Fibroblast of peridontal ligament (primary cell): ENCODE measurements at regions not wholly inside any gene's neighbourhood (a gene's known extent, or its start where the extent isn't known, plus 50 kb on each side); places are given as distances from the start of the nearest gene placed in this dataset.
"Not testable (repeated sequence)": the region's sequence is repeated elsewhere in the genome, so short reads cannot be mapped to it uniquely, and the experiment has no call there.

Experiments used
- DNase-seq: peaks from one replicate; pipeline ENCODE4 v3.0.0-alpha.2; 2010; ENCODE audit errors: extremely low read depth

DNA sequence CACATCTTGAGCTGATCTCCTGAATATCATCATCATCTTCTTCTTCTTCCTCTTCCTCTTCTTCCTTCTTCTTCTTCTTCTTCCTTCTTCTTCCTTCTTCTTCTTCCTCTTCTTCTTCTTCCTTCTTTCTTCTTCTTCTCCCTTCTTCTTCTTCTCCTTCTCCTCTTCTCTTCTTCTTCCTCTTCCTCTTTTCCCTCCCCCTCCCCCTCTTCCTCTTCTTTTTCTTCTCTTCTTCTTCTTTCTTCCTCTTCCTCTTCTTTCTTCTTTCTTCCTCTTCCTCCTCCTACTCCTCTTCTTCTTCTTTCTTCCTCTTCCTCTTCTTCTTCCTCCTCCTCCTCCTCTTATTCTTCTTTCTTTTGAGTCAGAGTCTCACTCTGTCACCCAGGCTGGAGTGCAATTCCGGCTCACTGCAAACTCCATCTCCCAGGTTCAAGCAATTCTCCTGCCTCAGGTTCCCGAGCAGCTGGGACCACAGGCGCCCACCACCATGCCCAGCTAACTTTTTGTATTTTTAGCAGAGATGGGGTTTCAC lies 197.9 kb upstream of the NANOGP8 start:
- DNase-seq = no peak

- DNase-seq = peak; percentile 24
Observed at GRCh38 chr15:35281515-35281914, 196.4 kb upstream of the NANOGP8 start.

DNA sequence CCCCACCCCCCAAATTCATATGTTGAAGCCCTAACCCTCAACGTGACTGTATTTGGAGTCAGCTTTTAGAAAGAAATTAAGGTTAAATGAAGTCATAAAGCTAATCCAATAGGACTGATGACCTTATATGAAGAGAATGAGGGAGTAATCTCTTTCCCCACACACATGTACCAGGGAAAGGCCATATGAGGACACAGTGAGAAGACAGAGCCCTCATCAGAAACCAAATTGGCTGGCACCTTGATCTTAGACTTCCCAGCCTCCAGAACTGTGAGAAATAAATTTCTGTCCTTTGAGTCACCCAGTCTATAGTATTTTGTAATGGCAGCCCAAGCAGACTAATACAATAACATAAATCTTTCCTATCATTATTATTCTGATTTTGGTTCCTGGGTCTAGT lies 194.7 kb upstream of the NANOGP8 start:
- no peak for DNase-seq

- DNase-seq = peak; percentile 49
Observed at GRCh38 chr15:35271371-35272043, 186.4 kb upstream of the NANOGP8 start.

GRCh38 chr15:35260941-35261340 lies 175.8 kb upstream of the NANOGP8 start:
- DNase-seq = no peak

- not testable (repeated sequence) for DNase-seq
Observed at GRCh38 chr15:35260274-35260673, 175.2 kb upstream of the NANOGP8 start.

DNA sequence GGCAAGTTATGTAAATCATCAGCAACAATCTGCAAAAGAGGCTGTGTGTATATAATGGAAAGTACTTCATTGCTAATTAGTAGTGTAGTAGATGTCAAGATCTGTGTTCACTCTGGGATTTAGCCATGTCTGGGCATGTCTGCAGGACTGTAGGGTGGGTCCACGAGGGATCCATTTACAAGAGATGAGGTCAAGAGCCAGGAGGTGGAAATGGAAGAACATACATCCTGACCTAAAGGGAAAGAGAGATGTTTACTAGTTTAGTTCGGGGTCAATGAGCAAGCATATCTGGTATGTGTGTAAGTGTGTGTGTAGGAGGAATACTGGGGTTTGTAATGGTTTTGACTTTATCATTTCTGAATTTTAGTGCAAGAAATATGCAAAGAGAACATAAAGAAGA lies 171.5 kb upstream of the NANOGP8 start:
- DNase-seq = peak; percentile 39

DNA sequence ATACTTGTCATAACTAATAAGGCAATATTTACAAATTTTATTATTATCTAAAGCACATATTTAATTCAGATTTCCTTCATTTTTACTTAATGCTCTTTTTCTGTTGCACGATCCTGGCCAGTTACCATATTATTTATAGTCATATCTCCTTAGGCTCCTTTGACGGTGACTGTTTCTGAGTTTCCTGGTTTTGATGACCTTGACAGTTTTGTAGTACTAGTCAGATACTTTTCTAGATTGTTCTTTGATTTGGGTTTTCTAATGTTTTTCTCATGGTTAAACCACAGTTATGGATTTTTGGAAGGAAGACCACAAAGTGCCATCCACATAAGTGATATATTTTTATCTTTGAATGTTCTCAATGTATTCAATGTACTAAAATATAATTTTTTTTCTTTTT lies 171.0 kb upstream of the NANOGP8 start:
- peak; percentile 4 for DNase-seq

- not testable (repeated sequence) for DNase-seq
Observed at GRCh38 chr15:35254908-35255307, 169.8 kb upstream of the NANOGP8 start.

GRCh38 chr15:35254062-35254461 lies 169.0 kb upstream of the NANOGP8 start:
- no peak for DNase-seq

DNA sequence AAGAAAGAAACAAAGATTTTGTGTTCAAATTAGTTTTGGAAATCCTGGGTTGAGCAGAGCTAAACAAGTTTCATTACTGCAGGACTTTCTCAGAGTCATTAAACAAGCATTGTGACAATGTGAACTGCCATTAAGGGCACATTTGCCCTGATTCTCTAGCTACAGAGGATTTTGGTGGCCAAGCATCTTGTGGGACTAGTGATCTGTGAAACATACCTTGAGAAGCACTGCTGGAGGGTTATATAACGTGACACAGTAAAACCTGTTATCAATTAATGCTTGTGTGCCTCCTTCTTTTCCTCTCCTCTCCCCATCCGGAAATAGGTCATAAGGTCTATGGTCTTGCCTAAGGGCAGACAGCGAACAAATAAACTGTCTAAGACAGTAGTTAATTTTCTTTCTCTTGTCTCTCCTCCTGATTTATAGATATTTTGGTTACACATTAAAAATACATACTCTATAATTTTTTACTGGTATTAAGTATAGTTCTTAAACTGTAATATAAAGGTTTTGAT lies 167.3 kb upstream of the NANOGP8 start:
- no peak for DNase-seq

DNA sequence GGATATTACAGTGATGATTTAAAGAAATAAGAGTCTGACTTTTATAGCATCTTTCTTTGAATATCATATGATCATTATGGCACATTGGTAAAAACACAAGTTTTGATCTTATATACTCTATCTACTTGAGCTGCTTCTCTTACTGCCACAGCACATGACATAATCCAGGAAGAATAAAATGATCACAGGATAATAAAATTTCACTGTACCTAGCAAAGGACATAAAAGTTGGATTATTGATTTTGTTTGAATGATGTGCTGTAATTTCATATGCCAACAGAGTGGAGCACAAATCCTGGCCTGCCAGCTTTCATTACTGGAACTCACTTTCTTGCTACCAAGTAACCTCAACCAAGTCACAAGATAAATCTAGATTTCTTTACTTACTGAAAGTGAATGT lies 162.1 kb upstream of the NANOGP8 start:
- no peak for DNase-seq

GRCh38 chr15:35246451-35246850 lies 161.4 kb upstream of the NANOGP8 start:
- DNase-seq = no peak

- DNase-seq = not testable (repeated sequence)
Observed at GRCh38 chr15:35245681-35246080, 160.6 kb upstream of the NANOGP8 start.

DNA sequence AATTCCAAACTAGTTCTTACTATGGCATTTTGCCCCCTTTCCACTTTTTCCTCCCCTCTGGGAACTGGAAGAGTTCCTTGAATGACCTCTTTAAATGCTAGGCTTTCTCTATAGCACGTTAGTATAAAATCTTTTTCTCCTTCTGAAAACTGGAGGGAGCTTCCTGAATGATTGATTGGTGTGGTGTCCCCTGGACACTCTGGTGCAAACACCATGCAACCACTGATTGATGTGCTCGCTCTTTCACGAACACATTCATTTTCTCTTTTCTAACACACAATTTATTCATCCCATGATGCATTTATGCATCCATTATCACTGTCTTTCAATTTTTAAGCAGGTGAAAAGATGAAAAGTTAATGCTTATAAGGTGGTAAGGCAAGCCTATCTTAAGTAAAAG lies 159.1 kb upstream of the NANOGP8 start:
- DNase-seq = no peak

DNA sequence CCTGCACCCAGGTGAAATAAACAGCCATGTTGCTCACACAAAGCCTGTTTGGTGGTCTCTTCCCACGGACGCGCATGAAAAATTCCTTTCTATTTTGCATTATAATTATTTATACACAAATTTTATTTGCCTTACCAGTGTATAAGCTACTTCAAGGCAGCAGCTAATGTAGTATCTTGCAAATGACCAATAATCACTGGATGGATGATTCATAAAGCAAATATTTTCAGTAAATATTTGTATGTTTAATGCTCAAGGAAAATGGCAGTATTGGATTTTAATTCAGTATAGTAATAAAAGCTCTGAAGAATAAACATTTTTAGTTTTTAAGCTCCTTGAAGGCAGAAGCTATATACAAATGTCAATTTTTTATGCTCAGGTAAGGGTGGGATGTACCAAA lies 158.7 kb upstream of the NANOGP8 start:
- DNase-seq = no peak

GRCh38 chr15:35239693-35240092 lies 154.6 kb upstream of the NANOGP8 start:
- not testable (repeated sequence) for DNase-seq

DNA sequence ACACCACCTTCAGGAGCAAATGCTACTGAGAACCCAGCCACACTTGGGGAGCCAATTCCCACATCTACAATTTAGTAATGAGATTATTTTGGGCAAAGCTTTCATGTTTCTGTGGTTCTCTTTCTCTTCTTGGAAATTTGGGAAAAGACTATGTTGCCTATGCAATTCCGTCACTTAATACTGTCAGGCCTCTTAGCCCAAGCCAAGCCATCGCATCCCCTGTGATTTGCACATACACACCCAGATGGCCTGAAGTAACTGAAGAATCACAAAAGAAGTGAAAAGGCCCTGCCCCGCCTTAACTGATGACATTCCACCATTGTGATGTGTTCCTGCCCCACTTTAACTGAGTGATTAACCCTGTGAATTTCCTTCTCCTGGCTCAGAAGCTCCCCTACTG lies 153.4 kb upstream of the NANOGP8 start:
- not testable (repeated sequence) for DNase-seq

DNA sequence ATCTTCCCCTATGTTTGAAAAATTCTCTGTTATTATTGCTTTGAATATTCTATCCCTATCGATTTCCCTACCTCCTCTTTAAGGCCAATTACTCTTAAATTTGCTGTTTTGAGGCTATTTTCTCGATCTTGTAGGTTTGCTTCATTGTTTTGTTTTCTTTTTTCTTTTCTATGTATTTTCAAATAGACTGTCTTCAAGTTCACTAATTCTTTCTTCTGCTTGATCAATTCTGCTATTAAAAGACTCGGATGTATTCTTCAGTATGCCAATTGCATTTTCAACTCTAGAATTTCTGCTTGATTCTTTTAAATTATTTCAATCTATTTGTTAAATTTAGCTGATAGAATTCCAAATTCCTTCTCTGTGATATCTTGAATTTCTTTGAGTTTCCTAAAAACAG lies 144.0 kb upstream of the NANOGP8 start:
- no peak for DNase-seq

DNA sequence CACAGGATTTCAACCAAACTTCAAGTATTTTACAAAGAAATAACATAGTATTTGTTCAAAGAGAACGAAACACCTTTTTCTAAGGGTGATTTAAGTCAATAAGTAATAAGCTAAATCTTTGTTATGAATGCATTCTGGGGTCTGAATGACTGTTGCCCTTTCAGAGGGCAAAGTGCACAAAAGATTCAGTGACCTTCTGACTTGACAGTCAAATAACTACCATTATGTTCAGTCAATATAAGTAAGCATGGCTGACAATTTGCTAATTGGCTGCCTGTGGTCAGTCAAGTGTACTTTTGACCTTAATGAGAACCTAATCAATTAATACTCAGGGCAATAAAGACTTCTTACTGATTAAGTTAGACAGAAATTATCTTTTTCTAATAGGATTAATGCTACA lies 133.1 kb upstream of the NANOGP8 start:
- DNase-seq = no peak

GRCh38 chr15:35215093-35215492 lies 130.0 kb upstream of the NANOGP8 start:
- DNase-seq = no peak

DNA sequence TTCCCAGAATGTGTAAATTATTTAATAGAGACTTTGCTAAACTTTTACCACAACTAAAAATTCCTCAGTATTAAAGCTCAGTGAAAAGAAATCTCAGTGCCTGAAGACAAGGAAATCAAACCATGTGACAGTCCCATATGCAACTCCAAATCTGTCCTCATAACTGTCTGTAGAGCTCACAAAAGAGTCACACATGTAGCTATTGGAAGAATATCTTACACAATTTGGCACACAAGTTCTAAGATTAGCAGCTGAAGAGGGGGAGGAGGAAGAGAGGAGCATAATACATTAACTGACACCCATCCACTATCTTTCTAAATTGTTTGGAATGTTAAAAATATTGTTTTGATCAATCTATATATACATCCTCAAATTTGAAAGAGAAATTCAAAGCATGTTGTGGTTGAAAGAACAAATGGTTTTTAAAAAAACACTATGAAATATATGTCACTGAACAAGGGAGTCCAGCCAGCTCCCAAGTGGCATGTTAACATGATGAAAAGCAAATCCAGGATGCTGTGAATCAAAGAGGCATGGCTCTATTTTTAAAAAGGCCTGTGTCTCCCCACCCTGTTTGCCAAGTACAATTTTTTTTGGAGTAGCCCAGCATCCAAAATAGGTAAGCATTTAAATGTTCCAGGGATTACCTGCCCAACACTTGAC lies 126.3 kb upstream of the NANOGP8 start:
- DNase-seq = no peak

- DNase-seq = no peak
Observed at GRCh38 chr15:35210370-35210769, 125.3 kb upstream of the NANOGP8 start.
